DOHH2 (cell line): ENCODE measurements at regions not wholly inside any gene's neighbourhood (a gene's known extent, or its start where the extent isn't known, plus 50 kb on each side); places are given as distances from the start of the nearest gene placed in this dataset.

Experiments
- CTCF ChIP-seq: fragments of 200-600 bp; sonication (generic); IDR thresholded peaks from one replicate; pipeline ENCODE4 v1.5.1; 2014; ENCODE audit warnings: antibody characterized with exemption, mild to moderate bottlenecking, low read depth, low read length; ENCODE audit not compliant: poor library complexity, severe bottlenecking
- EZH2phosphoT487 ChIP-seq: fragments of 200-600 bp; sonication (generic); IDR thresholded peaks from 2 replicates; pipeline ENCODE4 v1.6.1; 2017; ENCODE audit warnings: borderline replicate concordance, mild to moderate bottlenecking, antibody characterized with exemption, low read length, moderate library complexity, mixed read lengths

DNA sequence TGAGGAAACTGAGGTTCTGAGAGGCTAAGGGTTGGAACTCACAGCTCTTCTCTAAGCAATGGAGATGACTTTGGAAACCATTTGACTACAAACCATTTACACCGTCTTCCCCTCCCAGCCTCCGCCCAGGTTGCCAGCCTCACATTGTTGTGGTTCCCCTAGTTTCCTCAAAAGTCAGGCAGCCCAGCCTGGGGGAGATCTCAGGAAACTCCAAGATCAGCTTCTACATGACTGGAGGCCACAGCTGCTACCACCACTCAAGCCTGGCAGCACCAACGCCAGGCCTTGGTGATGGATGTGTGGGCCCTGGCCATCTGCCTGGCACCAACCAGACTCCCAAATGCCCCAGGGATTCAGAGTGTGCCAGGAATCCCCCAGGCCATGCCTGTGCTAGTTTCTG is 207.9 kb downstream of the TSHZ3 start:
- no peak for TF ChIP-seq CTCF
- no peak for TF ChIP-seq EZH2phosphoT487
